ENCODE measurements at regions not wholly inside any gene's neighbourhood (a gene's known extent, or its start where the extent isn't known, plus 50 kb on each side); places are given as distances from the start of the nearest gene placed in this dataset.

GRCh38 chr2:221100467-221101089 lies 471.5 kb downstream of the EPHA4 start:
- Histone ChIP-seq H3K27me3 (ENCODE audit: control insufficient read depth in 3 of 3, insufficient read depth in 3 of 3, low read length in 2 of 3) (no peaks in the 10 kb centered on the region), H3K27ac (ENCODE audit: low read depth in 1 of 2, low read length in 1 of 2) (no peak overlapping the region), H3K36me3 (ENCODE audit: control insufficient read depth in 4 of 4, insufficient read depth in 4 of 4, low read length in 4 of 4) (no peaks in the 10 kb centered on the region), H3K4me3 (no peak overlapping the region), H3K9me3 (ENCODE audit: control insufficient read depth in 4 of 4, insufficient read depth in 3 of 4, low read length in 3 of 4) (peaks cover 0 to 2% (median 0%) of the 10 kb centered on the region in 4 donors), H3K4me1 (ENCODE audit: control insufficient read depth in 5 of 5, insufficient read depth in 5 of 5, low read length in 5 of 5) (peaks cover 6 to 19% (median 6%) of the 10 kb centered on the region in 5 donors), H3K9ac (ENCODE audit: insufficient read depth in 1 of 2, low read length in 2 of 2) (no peak overlapping the region)
- TF ChIP-seq CTCF (IDR thresholded peaks at IDR 0.05; ENCODE audit: control extremely low read depth, extremely low read depth) = no peak
- WGBS, 2 donors = 58 to 66% methylated on average over 11 of the region's 11 CpGs
- DNase-seq (no peak), ATAC-seq (ENCODE audit: insufficient read depth, low FRiP score) (no peak)

GRCh38 chr2:221102896-221103688 lies 469.0 kb downstream of the EPHA4 start:
- DNase-seq (peak in 2 of 3 donors; percentile 18 to 53), ATAC-seq (ENCODE audit: insufficient read depth, low FRiP score) (no peak)
- TF ChIP-seq CTCF (IDR thresholded peaks at IDR 0.05; ENCODE audit: control extremely low read depth, extremely low read depth) = no peak
- WGBS, 2 donors = 87 to 91% methylated on average over 6 of the region's 6 CpGs
- Histone ChIP-seq H3K27me3 (ENCODE audit: control insufficient read depth in 3 of 3, insufficient read depth in 3 of 3, low read length in 2 of 3) (no peaks in the 10 kb centered on the region), H3K9me3 (ENCODE audit: control insufficient read depth in 4 of 4, insufficient read depth in 3 of 4, low read length in 3 of 4) (peaks cover 0 to 2% (median 0%) of the 10 kb centered on the region in 4 donors), H3K4me3 (no peak overlapping the region), H3K27ac (ENCODE audit: low read depth in 1 of 2, low read length in 1 of 2) (no peak overlapping the region), H3K9ac (ENCODE audit: insufficient read depth in 1 of 2, low read length in 2 of 2) (no peak overlapping the region), H3K36me3 (ENCODE audit: control insufficient read depth in 4 of 4, insufficient read depth in 4 of 4, low read length in 4 of 4) (no peaks in the 10 kb centered on the region), H3K4me1 (ENCODE audit: control insufficient read depth in 5 of 5, insufficient read depth in 5 of 5, low read length in 5 of 5) (peaks cover 6 to 19% (median 6%) of the 10 kb centered on the region in 5 donors)

- Histone ChIP-seq H3K4me3 (no peak overlapping the region), H3K4me1 (ENCODE audit: control insufficient read depth in 5 of 5, insufficient read depth in 5 of 5, low read length in 5 of 5) (peaks cover 6 to 19% (median 6%) of the 10 kb centered on the region in 5 donors), H3K27me3 (ENCODE audit: control insufficient read depth in 3 of 3, insufficient read depth in 3 of 3, low read length in 2 of 3) (no peaks in the 10 kb centered on the region), H3K27ac (ENCODE audit: low read depth in 1 of 2, low read length in 1 of 2) (no peak overlapping the region), H3K9me3 (ENCODE audit: control insufficient read depth in 4 of 4, insufficient read depth in 3 of 4, low read length in 3 of 4) (peaks cover 0 to 2% (median 0%) of the 10 kb centered on the region in 4 donors), H3K36me3 (ENCODE audit: control insufficient read depth in 4 of 4, insufficient read depth in 4 of 4, low read length in 4 of 4) (no peaks in the 10 kb centered on the region), H3K9ac (ENCODE audit: insufficient read depth in 1 of 2, low read length in 2 of 2) (no peak overlapping the region)
- ATAC-seq (ENCODE audit: insufficient read depth, low FRiP score) = no peak
- peak in 1 of 3 donors; percentile 57 for DNase-seq
- WGBS, 2 donors = 58 to 63% methylated on average over 5 of the region's 5 CpGs
- TF ChIP-seq CTCF (IDR thresholded peaks at IDR 0.05; ENCODE audit: control extremely low read depth, extremely low read depth) = no peak
Measured at GRCh38 chr2:221103930-221104329, 468.2 kb downstream of the EPHA4 start.

All from lung (tissue), 11 donors.